ENCODE measurements at regions not wholly inside any gene's neighbourhood (a gene's known extent, or its start where the extent isn't known, plus 50 kb on each side); places are given as distances from the start of the nearest gene placed in this dataset.

- DNase-seq: no peak
Measured at GRCh38 chr3:86257955-86258641, 732.9 kb downstream of the VGLL3 start.

- no peak for DNase-seq
Measured at GRCh38 chr3:86254480-86254879, 736.5 kb downstream of the VGLL3 start.

- DNase-seq: no peak
Measured at GRCh38 chr3:86251781-86252180, 739.2 kb downstream of the VGLL3 start.

GRCh38 chr3:86249833-86250232 lies 741.1 kb downstream of the VGLL3 start:
- no peak for DNase-seq

- no peak for DNase-seq
Measured at GRCh38 chr3:86245360-86245759, 745.6 kb downstream of the VGLL3 start.

- DNase-seq: no peak
Measured at GRCh38 chr3:86244905-86245304, 746.0 kb downstream of the VGLL3 start.

- DNase-seq: no peak
Measured at GRCh38 chr3:86239946-86240345, 751.0 kb downstream of the VGLL3 start.

GRCh38 chr3:86234506-86235254 lies 756.3 kb downstream of the VGLL3 start:
- DNase-seq: no peak

- DNase-seq: no peak
Measured at GRCh38 chr3:86230762-86231161, 760.2 kb downstream of the VGLL3 start.

- no peak for DNase-seq
Measured at GRCh38 chr3:86229775-86230094, 761.2 kb downstream of the VGLL3 start.

GRCh38 chr3:86229086-86229774 lies 761.7 kb downstream of the VGLL3 start:
- no peak for DNase-seq

GRCh38 chr3:86228101-86228500 lies 762.8 kb downstream of the VGLL3 start:
- DNase-seq: no peak

- no peak for DNase-seq
Measured at GRCh38 chr3:86225461-86225860, 765.5 kb downstream of the VGLL3 start.

GRCh38 chr3:86221601-86222000 lies 769.3 kb downstream of the VGLL3 start:
- no peak for DNase-seq

- DNase-seq: no peak
Measured at GRCh38 chr3:86208772-86209171, 782.2 kb downstream of the VGLL3 start.

- no peak for DNase-seq
Measured at GRCh38 chr3:86182606-86183005, 808.3 kb downstream of the VGLL3 start.

- no peak for DNase-seq
Measured at GRCh38 chr3:86180696-86181095, 810.3 kb downstream of the VGLL3 start.

- DNase-seq: no peak
Measured at GRCh38 chr3:86178095-86178494, 812.9 kb downstream of the VGLL3 start.

GRCh38 chr3:86176445-86176784 lies 814.5 kb downstream of the VGLL3 start:
- DNase-seq: no peak

GRCh38 chr3:86175593-86176444 lies 815.1 kb downstream of the VGLL3 start:
- DNase-seq: no peak

GRCh38 chr3:86175051-86175536 lies 815.9 kb downstream of the VGLL3 start:
- DNase-seq: no peak

GRCh38 chr3:86173401-86173800 lies 817.5 kb downstream of the VGLL3 start:
- no peak for DNase-seq

GRCh38 chr3:86168512-86168911 lies 822.4 kb downstream of the VGLL3 start:
- no peak for DNase-seq
